Heart left ventricle (tissue), 13 donors: ENCODE measurements at regions not wholly inside any gene's neighbourhood (a gene's known extent, or its start where the extent isn't known, plus 50 kb on each side); places are given as distances from the start of the nearest gene placed in this dataset.

Experiments used
- POLR2A ChIP-seq, 2 donors: fragments of 450-650 bp; IDR thresholded peaks; one replicate each; pipeline ENCODE4 v1.6.1; 2017; ENCODE audit warnings: antibody characterized with exemption in 2 of 2, mild to moderate bottlenecking in 2 of 2, moderate library complexity in 2 of 2
- TF ChIP-seq, protein P1 (sequence below), 12 donors: fragments of 200-600 bp; sonication (generic) in 4 of 12; IDR thresholded peaks; one replicate each; pipeline versions ENCODE4 v1.5.0 to v1.8.0; 2018 to 2022; ENCODE audit warnings: antibody characterized with exemption in 12 of 12, mild to moderate bottlenecking in 5 of 12
- donor health status: ischemic (EF 13 %, LVEDD 7.1; RV severe dilation, severe dysfunction).
- donor health status: DM: no; HTN: yes; CAD: no.
- donor health status: DM: no; HTN: no; CAD: no.
- donor health status: ischemic (EF 25% LVEDD 6.9; RV normal size, moderate dysfunction).
- donor health status: ischemic (EF 25% LVEDD 5.7; RV mildly dilated, moderate dysfunction).
- donor health status: ischemic (EF 35%, LVEDD 5.7; RV mildly dilated, moderate dysfunction).
- donor health status: nonischemic (EF 11% LVEDD 7.7; RV severe dilation, severe dysfunction).
- donor health status: DM: yes; HTN: yes; CAD: no.
- donor health status: PGD.
- donor health status: ischemic (EF 29% LVEDD 5.4; RV normal size, mild dysfunction).
- donor health status: nonischemic (EF 23%, LVEDD 6.1; RV moderate dilation, normal function).

DNA sequence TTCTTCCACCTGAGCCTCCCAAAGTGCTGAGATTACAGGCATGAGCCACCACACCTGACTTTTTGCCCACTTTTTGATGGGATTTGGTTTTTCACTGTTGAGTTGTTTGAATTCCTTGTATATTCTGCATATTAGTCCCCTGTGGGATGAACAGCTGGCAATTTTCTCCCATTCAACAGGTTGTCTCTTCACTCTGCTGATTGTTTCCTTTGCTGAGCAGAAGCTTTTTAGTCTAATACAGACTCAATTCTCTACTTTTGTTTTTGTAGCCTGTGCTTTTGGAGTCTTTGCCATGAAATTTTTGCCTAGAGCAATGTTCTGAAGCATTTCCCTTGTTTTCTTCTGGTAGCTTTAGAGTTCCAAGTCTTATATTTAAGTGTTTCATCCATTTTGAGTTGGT lies 62.7 kb upstream of the MFGE8 start:
- TF ChIP-seq, protein P1, sequence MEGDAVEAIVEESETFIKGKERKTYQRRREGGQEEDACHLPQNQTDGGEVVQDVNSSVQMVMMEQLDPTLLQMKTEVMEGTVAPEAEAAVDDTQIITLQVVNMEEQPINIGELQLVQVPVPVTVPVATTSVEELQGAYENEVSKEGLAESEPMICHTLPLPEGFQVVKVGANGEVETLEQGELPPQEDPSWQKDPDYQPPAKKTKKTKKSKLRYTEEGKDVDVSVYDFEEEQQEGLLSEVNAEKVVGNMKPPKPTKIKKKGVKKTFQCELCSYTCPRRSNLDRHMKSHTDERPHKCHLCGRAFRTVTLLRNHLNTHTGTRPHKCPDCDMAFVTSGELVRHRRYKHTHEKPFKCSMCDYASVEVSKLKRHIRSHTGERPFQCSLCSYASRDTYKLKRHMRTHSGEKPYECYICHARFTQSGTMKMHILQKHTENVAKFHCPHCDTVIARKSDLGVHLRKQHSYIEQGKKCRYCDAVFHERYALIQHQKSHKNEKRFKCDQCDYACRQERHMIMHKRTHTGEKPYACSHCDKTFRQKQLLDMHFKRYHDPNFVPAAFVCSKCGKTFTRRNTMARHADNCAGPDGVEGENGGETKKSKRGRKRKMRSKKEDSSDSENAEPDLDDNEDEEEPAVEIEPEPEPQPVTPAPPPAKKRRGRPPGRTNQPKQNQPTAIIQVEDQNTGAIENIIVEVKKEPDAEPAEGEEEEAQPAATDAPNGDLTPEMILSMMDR (IDR thresholded peaks at IDR 0.05) = no peak
- TF ChIP-seq POLR2A (IDR thresholded peaks at IDR 0.05) = no peak
